Heart left ventricle (tissue), 16 donors: ENCODE measurements at regions not wholly inside any gene's neighbourhood (a gene's known extent, or its start where the extent isn't known, plus 50 kb on each side); places are given as distances from the start of the nearest gene placed in this dataset.

Experiments used
- ATAC-seq, 4 donors: fragments of 200-7000 bp; cut with Tn5 transposase; one replicate each; pipeline ENCODE4 v1.9.1; 2020 to 2022; ENCODE audit warnings: moderate library complexity in 4 of 4, mild to moderate bottlenecking in 3 of 4, moderate number of reproducible peaks in 1 of 4
- DNase-seq, 5 donors: peaks; one replicate each; pipeline ENCODE4 v3.0.0-alpha.2; 2020
- H3K27ac ChIP-seq, 12 donors: fragments of 200-600 bp; sonication (generic) in 4 of 12; one replicate each; pipeline versions ENCODE4 v1.5.0 to v1.8.0; 2016 to 2022; ENCODE audit warnings: mild to moderate bottlenecking in 2 of 12
- H3K27me3 ChIP-seq, 9 donors: fragments of 200-600 bp; sonication (generic) in 2 of 9; one replicate each; pipeline versions ENCODE4 v1.5.1 to v1.8.0; 2016 to 2022; ENCODE audit warnings: mild to moderate bottlenecking in 3 of 9
- H3K36me3 ChIP-seq, 9 donors: fragments of 200-600 bp; sonication (generic) in 2 of 9; one replicate each; pipeline versions ENCODE4 v1.5.0 to v1.8.0; 2018 to 2022; ENCODE audit warnings: mild to moderate bottlenecking in 2 of 9
- H3K4me1 ChIP-seq, 12 donors: fragments of 200-600 bp; sonication (generic) in 4 of 12; one replicate each; pipeline versions ENCODE4 v1.5.0 to v1.8.0; 2016 to 2022; ENCODE audit warnings: mild to moderate bottlenecking in 3 of 12
- H3K4me3 ChIP-seq, 12 donors: fragments of 200-600 bp; sonication (generic) in 4 of 12; one replicate each; pipeline versions ENCODE4 v1.5.0 to v1.8.0; 2017 to 2022; ENCODE audit warnings: mild to moderate bottlenecking in 9 of 12, moderate library complexity in 4 of 12
- H3K9me3 ChIP-seq, 12 donors: fragments of 200-600 bp; sonication (generic) in 4 of 12; one replicate each; pipeline versions ENCODE4 v1.5.0 to v1.8.0; 2016 to 2022; ENCODE audit warnings: mild to moderate bottlenecking in 1 of 12
- POLR2A ChIP-seq, 2 donors: fragments of 450-650 bp; IDR thresholded peaks; one replicate each; pipeline ENCODE4 v1.6.1; 2017; ENCODE audit warnings: antibody characterized with exemption in 2 of 2, mild to moderate bottlenecking in 2 of 2, moderate library complexity in 2 of 2
- WGBS, 4 donors: extraction: QIAGEN DNeasy Blood & Tissue Kit in 2 of 4; methylation state at CpG; one replicate each; pipeline versions ENCODE4 v1.1.5 to v1.1.7; 2013 to 2018; 5-methylcytosine and 5-hydroxymethylcytosine counted together
- intact Hi-C, 10 donors: fragments of 100-400 bp; cut with DNase I; formaldehyde crosslinking; loops; one replicate each; pipeline versions ENCODE4 v1.11.1 to v1.14.2; 2022
- TF ChIP-seq, protein P1 (sequence below), 12 donors: fragments of 200-600 bp; sonication (generic) in 4 of 12; IDR thresholded peaks; one replicate each; pipeline versions ENCODE4 v1.5.0 to v1.8.0; 2018 to 2022; ENCODE audit warnings: antibody characterized with exemption in 12 of 12, mild to moderate bottlenecking in 5 of 12
- donor health status: ischemic (EF 13 %, LVEDD 7.1; RV severe dilation, severe dysfunction).
- donor health status: healthy with polysubstance abuse.
- donor health status: DM: no; HTN: yes; CAD: no.
- donor health status: DM: no; HTN: no; CAD: no.
- donor health status: ischemic (EF 25% LVEDD 6.9; RV normal size, moderate dysfunction).
- donor health status: ischemic (EF 25% LVEDD 5.7; RV mildly dilated, moderate dysfunction).
- donor health status: healthy.
- donor health status: DM: yes; HTN: yes; CAD: no.
- donor health status: ischemic (EF 35%, LVEDD 5.7; RV mildly dilated, moderate dysfunction).
- donor health status: nonischemic (EF 11% LVEDD 7.7; RV severe dilation, severe dysfunction).
- donor health status: DM: yes; HTN: yes; CAD: no.
- donor health status: PGD.
- donor health status: ischemic (EF 29% LVEDD 5.4; RV normal size, mild dysfunction).
- donor health status: nonischemic (EF 23%, LVEDD 6.1; RV moderate dilation, normal function).

DNA sequence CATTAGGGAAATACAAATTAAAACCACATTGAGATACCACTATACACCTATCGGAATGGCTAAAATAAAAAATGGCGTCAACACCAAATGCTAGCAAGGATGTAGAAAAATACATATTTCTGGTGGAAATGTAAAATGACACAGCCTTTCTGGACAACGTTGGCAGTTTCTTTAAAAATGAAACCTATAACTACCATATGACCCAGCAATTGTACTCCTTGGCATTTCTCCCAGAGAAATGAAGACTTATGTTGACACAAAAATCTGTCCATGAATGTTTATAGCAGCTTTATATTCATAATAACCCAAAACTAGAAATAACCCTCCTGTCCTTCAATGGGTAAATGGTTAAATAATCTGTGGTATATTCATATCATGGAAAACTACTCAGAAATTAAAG, 188.7 kb upstream of the RAD23B start:
- Histone ChIP-seq H3K4me1 (no peaks in the 10 kb centered on the region), H3K9me3 (peaks cover 0 to 11% (median 0%) of the 10 kb centered on the region in 12 donors), H3K36me3 (no peaks in the 10 kb centered on the region), H3K27me3 (no peaks in the 10 kb centered on the region), H3K4me3 (no peak overlapping the region), H3K27ac (no peak overlapping the region)
- TF ChIP-seq, protein P1, sequence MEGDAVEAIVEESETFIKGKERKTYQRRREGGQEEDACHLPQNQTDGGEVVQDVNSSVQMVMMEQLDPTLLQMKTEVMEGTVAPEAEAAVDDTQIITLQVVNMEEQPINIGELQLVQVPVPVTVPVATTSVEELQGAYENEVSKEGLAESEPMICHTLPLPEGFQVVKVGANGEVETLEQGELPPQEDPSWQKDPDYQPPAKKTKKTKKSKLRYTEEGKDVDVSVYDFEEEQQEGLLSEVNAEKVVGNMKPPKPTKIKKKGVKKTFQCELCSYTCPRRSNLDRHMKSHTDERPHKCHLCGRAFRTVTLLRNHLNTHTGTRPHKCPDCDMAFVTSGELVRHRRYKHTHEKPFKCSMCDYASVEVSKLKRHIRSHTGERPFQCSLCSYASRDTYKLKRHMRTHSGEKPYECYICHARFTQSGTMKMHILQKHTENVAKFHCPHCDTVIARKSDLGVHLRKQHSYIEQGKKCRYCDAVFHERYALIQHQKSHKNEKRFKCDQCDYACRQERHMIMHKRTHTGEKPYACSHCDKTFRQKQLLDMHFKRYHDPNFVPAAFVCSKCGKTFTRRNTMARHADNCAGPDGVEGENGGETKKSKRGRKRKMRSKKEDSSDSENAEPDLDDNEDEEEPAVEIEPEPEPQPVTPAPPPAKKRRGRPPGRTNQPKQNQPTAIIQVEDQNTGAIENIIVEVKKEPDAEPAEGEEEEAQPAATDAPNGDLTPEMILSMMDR (IDR thresholded peaks at IDR 0.05), result no peak
- no peak for TF ChIP-seq POLR2A (IDR thresholded peaks at IDR 0.05)
- DNase-seq (no peak), ATAC-seq (no peak)
- intact Hi-C loops, result no loop called here
- WGBS, 4 donors, result 79 to 87% (median 85%) methylated on average over 3 of the region's 3 CpGs

DNA sequence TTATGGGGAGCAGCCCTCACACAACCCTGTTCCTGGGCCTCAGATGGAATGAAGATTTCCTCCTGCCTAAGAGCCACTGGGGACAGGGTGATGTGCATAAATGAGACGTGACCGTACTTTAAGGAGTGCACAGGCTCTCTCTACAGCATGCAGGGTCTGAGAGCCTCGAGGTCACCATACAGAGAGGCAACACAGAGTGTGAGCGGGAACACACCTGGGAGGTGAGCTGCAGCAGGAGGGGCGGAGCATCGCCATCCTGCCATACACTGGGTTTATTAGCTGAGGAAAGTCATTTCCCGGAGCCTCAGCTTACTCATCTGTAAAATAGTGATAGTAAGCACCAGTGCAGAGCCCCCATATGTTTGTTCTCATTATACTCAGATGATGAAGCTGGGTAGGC, 182.5 kb upstream of the RAD23B start:
- Histone ChIP-seq H3K36me3 (no peaks in the 10 kb centered on the region), H3K27ac (no peak overlapping the region), H3K4me1 (no peaks in the 10 kb centered on the region), H3K4me3 (no peak overlapping the region), H3K9me3 (no peaks in the 10 kb centered on the region), H3K27me3 (no peaks in the 10 kb centered on the region)
- TF ChIP-seq POLR2A (IDR thresholded peaks at IDR 0.05), result no peak
- TF ChIP-seq, protein P1 (IDR thresholded peaks at IDR 0.05), result no peak
- WGBS, 4 donors, result 71 to 90% (median 83%) methylated on average over 7 of the region's 7 CpGs
- no peak for DNase-seq
- no peak for ATAC-seq
- intact Hi-C loops, result no loop called here

DNA sequence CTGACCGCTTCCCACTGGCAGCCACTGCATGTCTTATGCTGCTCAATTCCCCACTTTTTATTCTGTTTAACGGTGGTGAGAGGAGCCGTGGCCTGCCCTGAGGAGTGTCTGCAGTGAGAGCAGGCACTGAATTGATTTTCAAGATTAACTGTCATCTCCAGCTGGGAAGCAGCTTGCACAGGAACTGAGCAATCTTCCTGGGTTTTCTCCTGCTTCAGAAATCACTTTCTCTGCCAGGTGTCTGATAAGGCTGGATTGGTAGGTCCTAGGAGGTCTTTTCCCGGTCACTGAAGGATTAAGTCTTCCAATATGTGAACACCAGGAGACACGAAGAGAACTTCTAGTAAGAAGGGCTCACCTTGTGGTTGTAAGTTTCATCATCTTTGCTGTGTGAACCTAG, 181.1 kb upstream of the RAD23B start:
- Histone ChIP-seq H3K27ac (no peak overlapping the region), H3K4me1 (no peaks in the 10 kb centered on the region), H3K36me3 (no peaks in the 10 kb centered on the region), H3K27me3 (no peaks in the 10 kb centered on the region), H3K4me3 (no peak overlapping the region), H3K9me3 (no peaks in the 10 kb centered on the region)
- no peak for ATAC-seq
- no peak for DNase-seq
- TF ChIP-seq, protein P1 (IDR thresholded peaks at IDR 0.05), result no peak
- TF ChIP-seq POLR2A (IDR thresholded peaks at IDR 0.05), result no peak
- intact Hi-C loops, result no loop called here
- 64 to 82% (median 70%) methylated on average over 5 of the region's 5 CpGs for WGBS, 4 donors

DNA sequence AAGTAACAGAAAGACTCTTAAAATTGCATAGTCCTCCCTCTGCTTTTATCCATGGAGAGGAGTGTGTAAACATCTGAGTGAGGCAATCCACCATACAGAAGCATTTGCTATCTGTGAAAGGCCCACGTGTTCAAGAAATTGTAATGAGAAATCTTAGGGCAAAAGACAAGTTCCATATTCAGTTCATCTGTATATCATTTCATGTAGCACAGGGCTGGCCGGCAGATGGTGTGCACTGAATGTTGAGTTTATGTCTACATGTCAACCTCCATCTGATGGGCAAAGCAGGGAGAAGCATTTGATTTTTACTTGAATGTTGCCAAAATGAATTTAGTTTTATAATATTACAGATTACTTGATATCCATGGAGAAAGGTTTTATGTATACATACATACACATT, 179.5 kb upstream of the RAD23B start:
- no peak overlapping the region for H3K27ac ChIP-seq
- intact Hi-C loops, result no loop called here
- no peaks in the 10 kb centered on the region for H3K27me3 ChIP-seq
- no peak overlapping the region for H3K4me3 ChIP-seq
- WGBS, 4 donors, result 86 to 94% (median 90%) methylated on average over 2 of the region's 2 CpGs
- no peak for ATAC-seq
- H3K36me3 ChIP-seq, result no peaks in the 10 kb centered on the region
- H3K9me3 ChIP-seq, result no peaks in the 10 kb centered on the region
- H3K4me1 ChIP-seq, result no peaks in the 10 kb centered on the region
- DNase-seq, result no peak
- no peak for TF ChIP-seq POLR2A (IDR thresholded peaks at IDR 0.05)
- TF ChIP-seq, protein P1 (IDR thresholded peaks at IDR 0.05), result no peak
